ENCODE measurements at regions not wholly inside any gene's neighbourhood (a gene's known extent, or its start where the extent isn't known, plus 50 kb on each side); places are given as distances from the start of the nearest gene placed in this dataset.

DNA sequence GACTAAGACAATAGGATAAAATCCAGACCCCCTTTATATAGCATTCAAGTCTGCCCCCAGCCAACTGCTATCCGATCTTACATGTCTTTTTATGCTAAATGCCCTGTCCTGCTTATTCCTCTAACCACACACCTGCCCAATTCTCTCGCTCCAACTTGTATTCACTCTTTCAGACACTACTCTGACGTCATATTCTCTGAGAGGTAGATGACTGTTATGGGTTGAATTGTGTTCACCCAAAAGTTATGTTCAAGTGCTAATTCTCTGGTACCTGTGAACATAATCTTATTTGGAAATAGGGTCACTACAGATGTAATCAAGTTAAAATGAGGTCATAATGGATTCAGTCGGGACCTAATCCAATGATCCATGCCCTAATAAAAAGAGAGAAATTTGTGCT, 84.0 kb upstream of the PTPRR start:
- no peak overlapping the region for H3K27ac Mint-ChIP-seq
- TF ChIP-seq POLR2AphosphoS5 (IDR thresholded peaks at IDR 0.05; ENCODE audit: low read depth) (no peak), JUNB (IDR thresholded peaks at IDR 0.05; ENCODE audit: unreplicated experiment) (no peak), EZH2 (IDR thresholded peaks at IDR 0.05; ENCODE audit: low read depth, unreplicated experiment) (no peak), ZNF331 (CRISPR knock-in tag; IDR thresholded peaks at IDR 0.05; ENCODE audit: low read depth) (no peak), CREB1 (CRISPR knock-in tag; IDR thresholded peaks at IDR 0.05; ENCODE audit: low read depth) (no peak), ZNF114 (CRISPR knock-in tag; IDR thresholded peaks at IDR 0.05) (no peak)
- TF ChIP-seq, protein P1, sequence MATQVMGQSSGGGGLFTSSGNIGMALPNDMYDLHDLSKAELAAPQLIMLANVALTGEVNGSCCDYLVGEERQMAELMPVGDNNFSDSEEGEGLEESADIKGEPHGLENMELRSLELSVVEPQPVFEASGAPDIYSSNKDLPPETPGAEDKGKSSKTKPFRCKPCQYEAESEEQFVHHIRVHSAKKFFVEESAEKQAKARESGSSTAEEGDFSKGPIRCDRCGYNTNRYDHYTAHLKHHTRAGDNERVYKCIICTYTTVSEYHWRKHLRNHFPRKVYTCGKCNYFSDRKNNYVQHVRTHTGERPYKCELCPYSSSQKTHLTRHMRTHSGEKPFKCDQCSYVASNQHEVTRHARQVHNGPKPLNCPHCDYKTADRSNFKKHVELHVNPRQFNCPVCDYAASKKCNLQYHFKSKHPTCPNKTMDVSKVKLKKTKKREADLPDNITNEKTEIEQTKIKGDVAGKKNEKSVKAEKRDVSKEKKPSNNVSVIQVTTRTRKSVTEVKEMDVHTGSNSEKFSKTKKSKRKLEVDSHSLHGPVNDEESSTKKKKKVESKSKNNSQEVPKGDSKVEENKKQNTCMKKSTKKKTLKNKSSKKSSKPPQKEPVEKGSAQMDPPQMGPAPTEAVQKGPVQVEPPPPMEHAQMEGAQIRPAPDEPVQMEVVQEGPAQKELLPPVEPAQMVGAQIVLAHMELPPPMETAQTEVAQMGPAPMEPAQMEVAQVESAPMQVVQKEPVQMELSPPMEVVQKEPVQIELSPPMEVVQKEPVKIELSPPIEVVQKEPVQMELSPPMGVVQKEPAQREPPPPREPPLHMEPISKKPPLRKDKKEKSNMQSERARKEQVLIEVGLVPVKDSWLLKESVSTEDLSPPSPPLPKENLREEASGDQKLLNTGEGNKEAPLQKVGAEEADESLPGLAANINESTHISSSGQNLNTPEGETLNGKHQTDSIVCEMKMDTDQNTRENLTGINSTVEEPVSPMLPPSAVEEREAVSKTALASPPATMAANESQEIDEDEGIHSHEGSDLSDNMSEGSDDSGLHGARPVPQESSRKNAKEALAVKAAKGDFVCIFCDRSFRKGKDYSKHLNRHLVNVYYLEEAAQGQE (IDR thresholded peaks at IDR 0.05; ENCODE audit: unreplicated experiment): no peak
- TF ChIP-seq, protein P2, sequence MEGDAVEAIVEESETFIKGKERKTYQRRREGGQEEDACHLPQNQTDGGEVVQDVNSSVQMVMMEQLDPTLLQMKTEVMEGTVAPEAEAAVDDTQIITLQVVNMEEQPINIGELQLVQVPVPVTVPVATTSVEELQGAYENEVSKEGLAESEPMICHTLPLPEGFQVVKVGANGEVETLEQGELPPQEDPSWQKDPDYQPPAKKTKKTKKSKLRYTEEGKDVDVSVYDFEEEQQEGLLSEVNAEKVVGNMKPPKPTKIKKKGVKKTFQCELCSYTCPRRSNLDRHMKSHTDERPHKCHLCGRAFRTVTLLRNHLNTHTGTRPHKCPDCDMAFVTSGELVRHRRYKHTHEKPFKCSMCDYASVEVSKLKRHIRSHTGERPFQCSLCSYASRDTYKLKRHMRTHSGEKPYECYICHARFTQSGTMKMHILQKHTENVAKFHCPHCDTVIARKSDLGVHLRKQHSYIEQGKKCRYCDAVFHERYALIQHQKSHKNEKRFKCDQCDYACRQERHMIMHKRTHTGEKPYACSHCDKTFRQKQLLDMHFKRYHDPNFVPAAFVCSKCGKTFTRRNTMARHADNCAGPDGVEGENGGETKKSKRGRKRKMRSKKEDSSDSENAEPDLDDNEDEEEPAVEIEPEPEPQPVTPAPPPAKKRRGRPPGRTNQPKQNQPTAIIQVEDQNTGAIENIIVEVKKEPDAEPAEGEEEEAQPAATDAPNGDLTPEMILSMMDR (conservative IDR thresholded peaks at IDR 0.05; ENCODE audit: low read depth in 2 of 2): no peak
- H3K79me2 ChIP-seq (replicated peaks; ENCODE audit: insufficient read depth): no peaks in the 10 kb centered on the region
- H3K27me3 Mint-ChIP-seq (ENCODE audit: insufficient read depth, low read depth, poor library complexity): no peaks in the 10 kb centered on the region
- H3K4me3 Mint-ChIP-seq: no peak overlapping the region
- no peaks in the 10 kb centered on the region for H3F3A ChIP-seq (replicated peaks; ENCODE audit: low read depth)
- H3K4me1 Mint-ChIP-seq: no peaks in the 10 kb centered on the region
- no peaks in the 10 kb centered on the region for H4K20me1 ChIP-seq (replicated peaks; ENCODE audit: insufficient read depth)
- no peak overlapping the region for H3K4me2 ChIP-seq
- no peaks in the 10 kb centered on the region for H3K4me1 ChIP-seq (ENCODE audit: insufficient read depth)
- H3K9me2 ChIP-seq (ENCODE audit: insufficient read depth): no peaks in the 10 kb centered on the region
- ATAC-seq (no peak), DNase-seq (ENCODE audit: low spot score) (no peak)
- H3K36me3 ChIP-seq (ENCODE audit: insufficient read depth): no peaks in the 10 kb centered on the region
- H3K9me3 Mint-ChIP-seq: no peaks in the 10 kb centered on the region
- H3K27ac ChIP-seq (ENCODE audit: low read depth): no peak overlapping the region
- H3K36me3 Mint-ChIP-seq (ENCODE audit: low read depth): no peaks in the 10 kb centered on the region
- no peaks in the 10 kb centered on the region for H3K27me3 ChIP-seq (ENCODE audit: insufficient read depth)
- no peak overlapping the region for H3K4me3 ChIP-seq
- H2AFZ ChIP-seq: no peak overlapping the region

DNA sequence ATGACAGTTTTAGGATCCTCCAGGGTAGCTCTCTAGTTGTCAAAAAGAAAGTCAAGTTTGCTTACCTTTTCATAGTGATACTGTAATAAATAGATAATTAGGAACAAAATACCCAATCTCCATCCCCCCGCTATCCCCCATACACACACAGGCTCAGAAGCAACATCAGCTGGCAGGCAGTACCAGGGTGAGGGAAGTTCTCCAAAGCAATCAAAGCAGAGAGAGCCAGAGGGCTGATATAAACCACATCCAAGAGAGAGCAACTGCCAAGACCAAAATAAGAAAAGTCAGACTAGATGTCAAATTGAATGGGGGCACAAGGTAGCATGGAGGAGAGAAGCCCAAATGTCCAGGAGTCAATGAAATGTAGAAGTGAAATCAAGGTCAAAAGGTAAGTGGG, 80.2 kb upstream of the PTPRR start:
- Mint-ChIP-seq H3K36me3 (ENCODE audit: low read depth) (no peaks in the 10 kb centered on the region), H3K27ac (no peak overlapping the region), H3K27me3 (ENCODE audit: insufficient read depth, low read depth, poor library complexity) (no peaks in the 10 kb centered on the region), H3K9me3 (no peaks in the 10 kb centered on the region; the same call in 2 of the 3 replicates), H3K4me1 (no peaks in the 10 kb centered on the region), H3K4me3 (no peak overlapping the region)
- Histone ChIP-seq H2AFZ (peak overlapping the region; percentile 69; the same call in 1 of the 2 replicates), H3K4me2 (no peak overlapping the region), H3K27me3 (ENCODE audit: insufficient read depth) (no peaks in the 10 kb centered on the region), H3K79me2 (replicated peaks; ENCODE audit: insufficient read depth) (no peaks in the 10 kb centered on the region), H4K20me1 (replicated peaks; ENCODE audit: insufficient read depth) (no peaks in the 10 kb centered on the region), H3K9me2 (ENCODE audit: insufficient read depth) (peaks cover 4% of the 10 kb centered on the region; the same call in 1 of the 2 replicates), H3K4me1 (ENCODE audit: insufficient read depth) (no peaks in the 10 kb centered on the region), H3F3A (replicated peaks; ENCODE audit: low read depth) (no peaks in the 10 kb centered on the region), H3K36me3 (ENCODE audit: insufficient read depth) (no peaks in the 10 kb centered on the region), H3K27ac (ENCODE audit: low read depth) (no peak overlapping the region), H3K4me3 (no peak overlapping the region)
- DNase-seq (ENCODE audit: low spot score) (no peak), ATAC-seq (no peak)
- TF ChIP-seq NANOG (IDR thresholded peaks at IDR 0.05; ENCODE audit: borderline replicate concordance): no peak
